KMS-11 (cell line): ENCODE measurements at regions not wholly inside any gene's neighbourhood (a gene's known extent, or its start where the extent isn't known, plus 50 kb on each side); places are given as distances from the start of the nearest gene placed in this dataset.

Experiments used
- H2AFZ ChIP-seq: fragments of 200-600 bp; sonication (generic); 2 replicates; pipeline ENCODE4 v1.6.1; 2016; ENCODE audit warnings: antibody characterized with exemption, mixed run types, low read depth
- H3K27ac ChIP-seq: fragments of 200-600 bp; sonication (generic); 2 replicates; pipeline ENCODE4 v1.6.1; 2016; ENCODE audit warnings: mild to moderate bottlenecking, mixed run types
- H3K27me3 ChIP-seq: fragments of 200-600 bp; sonication (generic); 2 replicates; pipeline ENCODE4 v1.6.1; 2017; ENCODE audit warnings: mild to moderate bottlenecking, low read depth, mixed run types, moderate library complexity; ENCODE audit not compliant: insufficient read depth
- H3K36me3 ChIP-seq: fragments of 200-600 bp; sonication (generic); 2 replicates; pipeline ENCODE4 v1.6.1; 2017; ENCODE audit warnings: mild to moderate bottlenecking, mixed run types; ENCODE audit not compliant: insufficient read depth
- H3K4me1 ChIP-seq: fragments of 200-600 bp; sonication (generic); 2 replicates; pipeline ENCODE4 v1.6.1; 2016; ENCODE audit warnings: mild to moderate bottlenecking, low read depth, mixed run types; ENCODE audit not compliant: poor library complexity, severe bottlenecking
- H3K4me2 ChIP-seq: fragments of 200-600 bp; sonication (generic); 2 replicates; pipeline ENCODE4 v1.7.0; 2016; ENCODE audit warnings: mild to moderate bottlenecking, mixed run types
- H3K4me3 ChIP-seq: fragments of 200-600 bp; sonication (generic); IDR thresholded peaks from 2 replicates; pipeline ENCODE4 v1.6.1; 2017; ENCODE audit warnings: low read depth, low read length, mixed read lengths; ENCODE audit not compliant: insufficient read depth
- H3K79me2 ChIP-seq: fragments of 200-600 bp; sonication (generic); 2 replicates; pipeline ENCODE4 v1.6.1; 2016; ENCODE audit warnings: low read depth, mixed run types; ENCODE audit not compliant: insufficient read depth
- H3K9ac ChIP-seq: fragments of 200-600 bp; sonication (generic); 2 replicates; pipeline ENCODE4 v1.6.1; 2016; ENCODE audit warnings: mild to moderate bottlenecking, mixed run types
- H4K20me1 ChIP-seq: fragments of 200-600 bp; sonication (generic); 2 replicates; pipeline ENCODE4 v1.6.1; 2016; ENCODE audit warnings: mild to moderate bottlenecking, mixed run types; ENCODE audit not compliant: insufficient read depth
- TF ChIP-seq, protein P1 (sequence below): fragments of 200-600 bp; sonication (generic); conservative IDR thresholded peaks from 2 replicates; pipeline ENCODE4 v1.6.1; 2017; ENCODE audit warnings: low read depth, mild to moderate bottlenecking, antibody characterized with exemption, low read length, moderate library complexity, mixed read lengths

DNA sequence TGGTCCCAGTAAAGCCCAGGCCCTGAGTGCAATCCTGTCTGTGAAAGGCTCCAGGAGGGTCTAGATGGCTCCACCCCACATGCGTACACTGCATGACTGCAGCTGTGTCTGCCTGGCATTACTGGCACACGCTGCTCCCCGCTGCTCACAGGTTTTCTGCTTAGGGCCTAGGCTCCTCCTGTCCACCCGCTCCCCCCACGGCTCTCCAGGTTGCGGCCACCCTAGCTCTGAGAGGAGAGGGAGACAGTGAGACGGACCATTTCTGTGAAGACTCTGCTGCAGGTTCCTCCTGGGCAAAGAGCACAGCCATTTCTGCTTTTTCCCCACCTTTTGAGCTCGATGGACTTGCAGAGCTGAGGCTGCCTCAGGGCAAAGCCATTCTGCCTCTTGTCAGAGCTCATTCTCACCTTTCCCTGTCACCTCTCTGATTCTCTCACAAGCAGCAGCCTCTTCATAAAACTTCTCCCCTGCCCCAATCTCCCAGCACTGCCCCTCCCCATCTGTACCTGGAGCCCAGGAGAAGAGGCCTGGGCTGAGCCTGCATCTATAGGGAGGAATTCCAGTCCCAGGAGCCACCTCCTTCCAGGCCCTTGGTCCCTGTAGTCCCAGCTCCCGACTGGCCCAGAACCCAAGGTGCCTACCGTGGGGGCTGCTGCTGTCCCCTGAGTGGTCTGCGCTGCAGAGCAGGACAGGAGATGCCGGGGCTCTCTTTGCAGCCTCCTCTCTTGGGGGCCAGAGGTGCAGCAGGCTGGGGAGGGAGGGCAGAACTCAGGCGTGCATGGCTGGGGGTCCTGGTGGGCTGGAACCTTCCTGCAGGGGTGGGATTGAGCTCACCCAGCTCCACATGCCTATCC, 433.7 kb upstream of the B3GAT1 start:
- H3K36me3 ChIP-seq, result no peaks in the 10 kb centered on the region
- no peak overlapping the region for H3K9ac ChIP-seq
- H3K27ac ChIP-seq, result no peak overlapping the region
- no peak overlapping the region for H3K4me2 ChIP-seq
- H2AFZ ChIP-seq, result no peak overlapping the region
- no peaks in the 10 kb centered on the region for H3K27me3 ChIP-seq
- H4K20me1 ChIP-seq, result no peaks in the 10 kb centered on the region
- H3K79me2 ChIP-seq, result no peaks in the 10 kb centered on the region
- TF ChIP-seq, protein P1, sequence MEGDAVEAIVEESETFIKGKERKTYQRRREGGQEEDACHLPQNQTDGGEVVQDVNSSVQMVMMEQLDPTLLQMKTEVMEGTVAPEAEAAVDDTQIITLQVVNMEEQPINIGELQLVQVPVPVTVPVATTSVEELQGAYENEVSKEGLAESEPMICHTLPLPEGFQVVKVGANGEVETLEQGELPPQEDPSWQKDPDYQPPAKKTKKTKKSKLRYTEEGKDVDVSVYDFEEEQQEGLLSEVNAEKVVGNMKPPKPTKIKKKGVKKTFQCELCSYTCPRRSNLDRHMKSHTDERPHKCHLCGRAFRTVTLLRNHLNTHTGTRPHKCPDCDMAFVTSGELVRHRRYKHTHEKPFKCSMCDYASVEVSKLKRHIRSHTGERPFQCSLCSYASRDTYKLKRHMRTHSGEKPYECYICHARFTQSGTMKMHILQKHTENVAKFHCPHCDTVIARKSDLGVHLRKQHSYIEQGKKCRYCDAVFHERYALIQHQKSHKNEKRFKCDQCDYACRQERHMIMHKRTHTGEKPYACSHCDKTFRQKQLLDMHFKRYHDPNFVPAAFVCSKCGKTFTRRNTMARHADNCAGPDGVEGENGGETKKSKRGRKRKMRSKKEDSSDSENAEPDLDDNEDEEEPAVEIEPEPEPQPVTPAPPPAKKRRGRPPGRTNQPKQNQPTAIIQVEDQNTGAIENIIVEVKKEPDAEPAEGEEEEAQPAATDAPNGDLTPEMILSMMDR, result no peak
- no peaks in the 10 kb centered on the region for H3K4me1 ChIP-seq
- H3K4me3 ChIP-seq, result no peak overlapping the region

DNA sequence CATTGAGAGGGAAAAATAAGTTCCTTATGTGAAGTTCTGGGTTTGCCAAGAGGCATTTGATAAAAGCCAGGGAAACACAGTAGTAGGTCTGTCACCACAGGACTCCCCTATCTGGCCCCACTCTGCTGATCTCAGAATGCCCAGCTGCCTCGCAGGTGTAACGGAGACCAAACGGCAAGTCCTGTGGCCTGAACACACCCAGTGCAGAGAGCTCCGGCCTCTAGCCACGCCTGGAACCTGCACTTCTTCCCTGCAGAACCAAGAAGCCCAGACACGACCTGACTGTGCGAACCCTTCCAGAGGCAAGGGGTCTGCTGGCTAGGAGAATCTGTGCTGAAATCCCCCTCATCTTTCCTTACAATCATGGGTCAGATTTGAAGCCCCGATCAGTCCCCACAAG, 432.8 kb upstream of the B3GAT1 start:
- Histone ChIP-seq H3K4me1 (no peaks in the 10 kb centered on the region), H3K4me2 (no peak overlapping the region), H4K20me1 (no peaks in the 10 kb centered on the region), H3K27me3 (no peaks in the 10 kb centered on the region; the same call in 1 of the 2 replicates), H3K4me3 (no peak overlapping the region), H3K9ac (no peak overlapping the region), H2AFZ (no peak overlapping the region), H3K27ac (no peak overlapping the region), H3K36me3 (no peaks in the 10 kb centered on the region), H3K79me2 (no peaks in the 10 kb centered on the region)
- TF ChIP-seq, protein P1, result no peak

DNA sequence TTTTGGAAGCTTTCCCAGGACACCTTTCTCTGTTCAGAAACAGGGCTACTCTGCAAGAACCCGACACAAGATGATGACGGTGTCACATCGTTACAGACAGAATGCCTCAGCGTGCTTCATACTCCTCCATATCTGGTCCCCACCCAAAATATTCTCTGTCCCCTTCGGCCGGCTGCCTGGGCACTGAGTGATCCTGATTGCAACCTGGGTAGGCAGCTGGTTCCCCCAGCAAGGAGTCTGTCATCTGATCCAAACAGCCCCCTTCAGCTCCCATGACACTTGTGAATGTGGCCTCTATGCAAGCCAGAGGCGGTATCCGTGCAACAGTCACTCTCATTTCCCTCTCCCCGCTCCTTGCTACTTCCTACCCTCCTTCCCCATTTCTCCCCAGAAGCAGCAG, 431.7 kb upstream of the B3GAT1 start:
- Histone ChIP-seq H3K27ac (no peak overlapping the region), H3K27me3 (no peaks in the 10 kb centered on the region; the same call in 1 of the 2 replicates), H3K36me3 (no peaks in the 10 kb centered on the region), H4K20me1 (no peaks in the 10 kb centered on the region), H3K4me1 (no peaks in the 10 kb centered on the region), H2AFZ (no peak overlapping the region), H3K9ac (no peak overlapping the region), H3K79me2 (no peaks in the 10 kb centered on the region), H3K4me2 (no peak overlapping the region), H3K4me3 (no peak overlapping the region)
- TF ChIP-seq, protein P1, result no peak

- no peaks in the 10 kb centered on the region for H3K36me3 ChIP-seq
- no peaks in the 10 kb centered on the region for H3K79me2 ChIP-seq
- no peak overlapping the region for H3K4me3 ChIP-seq
- no peaks in the 10 kb centered on the region for H3K4me1 ChIP-seq
- no peak overlapping the region for H3K27ac ChIP-seq
- no peak overlapping the region for H3K9ac ChIP-seq
- no peaks in the 10 kb centered on the region; the same call in 1 of the 2 replicates for H3K27me3 ChIP-seq
- no peak overlapping the region for H2AFZ ChIP-seq
- TF ChIP-seq, protein P1, result no peak
- H4K20me1 ChIP-seq, result no peaks in the 10 kb centered on the region
- no peak overlapping the region for H3K4me2 ChIP-seq
Measured at GRCh38 chr11:134843020-134843419, 431.0 kb upstream of the B3GAT1 start.
